Colon (tissue), 2 donors: ENCODE measurements at regions not wholly inside any gene's neighbourhood (a gene's known extent, or its start where the extent isn't known, plus 50 kb on each side); places are given as distances from the start of the nearest gene placed in this dataset.
"Not testable (repeated sequence)": the region's sequence is repeated elsewhere in the genome, so short reads cannot be mapped to it uniquely, and the experiment has no call there.

ENCODE experiments used
- FAIRE-seq: peaks from 2 replicates; lab custom pipeline; 2012; peaks lifted over from hg19 to GRCh38; lab: Jason Lieb, UNC
- donor health status: control.
- donor health status: control.

DNA sequence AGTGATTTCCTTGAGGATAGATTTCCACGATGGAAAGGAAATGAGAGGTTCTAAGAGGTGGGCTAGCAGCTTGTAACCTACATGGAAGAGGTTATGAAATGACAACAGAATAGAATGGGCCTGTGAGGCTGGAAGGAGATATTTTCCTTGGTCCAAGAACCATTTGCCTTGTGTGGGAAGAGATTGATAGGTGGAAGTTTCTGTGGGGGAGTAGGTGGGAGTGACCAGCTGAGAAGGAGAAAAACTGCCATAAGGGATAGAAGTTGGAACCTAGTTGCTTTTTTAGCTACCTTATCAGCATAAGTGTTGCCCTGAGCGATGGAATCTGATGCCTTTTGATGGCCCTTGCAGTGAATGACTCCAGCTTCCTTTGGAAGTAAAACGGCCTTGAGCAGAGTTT, 60.4 kb upstream of the NAA35 start:
- FAIRE-seq: not testable (repeated sequence)

DNA sequence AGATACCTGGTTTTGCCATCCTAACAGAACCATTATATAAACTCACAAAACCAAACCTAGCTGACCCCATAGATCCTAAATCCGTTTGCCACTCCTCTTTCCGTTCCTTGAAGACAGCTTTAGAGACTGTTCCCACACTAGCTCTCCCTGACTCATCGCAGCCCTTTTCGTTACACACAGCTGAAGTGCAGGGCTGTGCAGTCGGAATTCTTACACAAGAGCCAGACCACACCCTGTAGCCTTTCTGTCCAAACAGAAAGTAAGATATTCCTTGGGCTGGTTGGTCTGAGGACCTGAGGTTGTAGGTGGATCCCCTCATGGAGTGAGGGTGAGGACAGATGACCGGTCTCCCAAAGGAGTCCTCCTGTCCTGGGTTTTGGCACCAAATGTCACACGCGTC, 56.7 kb upstream of the NAA35 start:
- no peak for FAIRE-seq

DNA sequence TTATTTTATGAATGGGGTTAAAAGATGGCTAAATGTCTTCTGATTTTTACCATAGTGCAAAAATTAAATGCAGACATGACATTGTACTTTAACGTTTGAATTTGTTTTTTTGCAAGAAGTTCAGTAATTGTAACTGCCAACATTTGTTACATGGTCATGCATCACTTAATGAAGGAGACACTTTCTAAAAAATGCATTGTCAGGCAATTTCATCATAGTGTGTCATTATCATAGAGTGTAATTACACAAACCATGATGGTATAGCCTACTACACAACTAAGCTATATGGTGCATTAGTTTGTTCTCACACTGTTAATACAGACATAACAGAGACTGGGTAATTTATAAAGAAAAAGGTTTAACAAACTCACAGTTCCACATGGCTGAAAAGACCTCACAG, 50.0 kb upstream of the NAA35 start:
- no peak for FAIRE-seq
